WTC11 (cell line): ENCODE measurements at regions not wholly inside any gene's neighbourhood (a gene's known extent, or its start where the extent isn't known, plus 50 kb on each side); places are given as distances from the start of the nearest gene placed in this dataset.
"Not testable (repeated sequence)": the region's sequence is repeated elsewhere in the genome, so short reads cannot be mapped to it uniquely, and the experiment has no call there.

Experiments used
- CBFB ChIP-seq: sonication (generic); formaldehyde crosslinking; IDR thresholded peaks from 2 replicates; pipeline ENCODE4 v1.8.1; 2022; ENCODE audit warnings: mild to moderate bottlenecking, low read depth, missing genetic modification reagents
- ETV6 ChIP-seq: sonication (generic); formaldehyde crosslinking; IDR thresholded peaks from 2 replicates; pipeline ENCODE4 v1.8.1; 2022; ENCODE audit warnings: mild to moderate bottlenecking, missing genetic modification reagents
- ZNF121 ChIP-seq: sonication (generic); formaldehyde crosslinking; IDR thresholded peaks from 2 replicates; pipeline ENCODE4 v1.8.0; 2023; ENCODE audit warnings: missing genetic modification reagents
- TF ChIP-seq, protein P1 (sequence below): fragments of 200-600 bp; IDR thresholded peaks from 2 replicates; pipeline ENCODE4 v1.8.0; 2022; ENCODE audit warnings: antibody characterized with exemption
- TF ChIP-seq, protein P2 (sequence below): sonication (generic); formaldehyde crosslinking; conservative IDR thresholded peaks from 2 replicates; pipeline ENCODE4 v1.8.1; 2023; ENCODE audit warnings: mild to moderate bottlenecking, low read depth, missing genetic modification reagents, moderate library complexity

DNA sequence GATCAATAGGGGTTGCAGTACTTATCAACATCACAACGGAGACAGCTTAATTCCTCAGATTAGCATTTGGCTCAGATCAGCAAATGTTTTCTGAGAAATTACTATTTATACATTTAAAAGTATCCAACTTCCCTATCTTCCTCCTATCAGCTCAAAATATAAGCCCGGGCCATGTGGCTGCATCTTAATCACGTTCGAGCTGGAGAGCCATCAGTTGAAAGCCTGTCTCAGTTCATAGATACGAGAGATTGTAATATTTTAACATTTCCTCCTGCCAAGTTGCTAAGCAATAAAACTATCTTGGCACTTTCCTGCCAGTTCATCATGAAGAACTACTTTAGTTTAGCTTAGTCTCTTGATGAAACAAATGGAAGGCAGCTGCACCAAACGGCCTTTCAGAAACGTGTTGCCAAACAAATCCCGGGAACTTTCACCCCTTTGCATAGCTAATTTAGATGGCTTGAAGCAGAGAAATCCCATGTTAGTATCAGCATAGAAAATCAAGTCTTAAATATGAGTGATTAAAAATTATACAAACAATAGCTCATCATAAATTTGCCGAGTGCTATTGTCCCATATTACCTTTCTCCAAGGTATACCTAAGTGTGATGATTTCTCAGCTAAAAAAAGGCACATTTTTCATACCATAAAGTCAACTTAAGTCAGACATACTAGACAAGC, 82.3 kb upstream of the BDP1 start:
- TF ChIP-seq ZNF121 (CRISPR knock-in tag); ETV6 (CRISPR knock-in tag); CBFB: not testable (repeated sequence)
- TF ChIP-seq, protein P1, sequence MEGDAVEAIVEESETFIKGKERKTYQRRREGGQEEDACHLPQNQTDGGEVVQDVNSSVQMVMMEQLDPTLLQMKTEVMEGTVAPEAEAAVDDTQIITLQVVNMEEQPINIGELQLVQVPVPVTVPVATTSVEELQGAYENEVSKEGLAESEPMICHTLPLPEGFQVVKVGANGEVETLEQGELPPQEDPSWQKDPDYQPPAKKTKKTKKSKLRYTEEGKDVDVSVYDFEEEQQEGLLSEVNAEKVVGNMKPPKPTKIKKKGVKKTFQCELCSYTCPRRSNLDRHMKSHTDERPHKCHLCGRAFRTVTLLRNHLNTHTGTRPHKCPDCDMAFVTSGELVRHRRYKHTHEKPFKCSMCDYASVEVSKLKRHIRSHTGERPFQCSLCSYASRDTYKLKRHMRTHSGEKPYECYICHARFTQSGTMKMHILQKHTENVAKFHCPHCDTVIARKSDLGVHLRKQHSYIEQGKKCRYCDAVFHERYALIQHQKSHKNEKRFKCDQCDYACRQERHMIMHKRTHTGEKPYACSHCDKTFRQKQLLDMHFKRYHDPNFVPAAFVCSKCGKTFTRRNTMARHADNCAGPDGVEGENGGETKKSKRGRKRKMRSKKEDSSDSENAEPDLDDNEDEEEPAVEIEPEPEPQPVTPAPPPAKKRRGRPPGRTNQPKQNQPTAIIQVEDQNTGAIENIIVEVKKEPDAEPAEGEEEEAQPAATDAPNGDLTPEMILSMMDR: not testable (repeated sequence)
- TF ChIP-seq, protein P2, sequence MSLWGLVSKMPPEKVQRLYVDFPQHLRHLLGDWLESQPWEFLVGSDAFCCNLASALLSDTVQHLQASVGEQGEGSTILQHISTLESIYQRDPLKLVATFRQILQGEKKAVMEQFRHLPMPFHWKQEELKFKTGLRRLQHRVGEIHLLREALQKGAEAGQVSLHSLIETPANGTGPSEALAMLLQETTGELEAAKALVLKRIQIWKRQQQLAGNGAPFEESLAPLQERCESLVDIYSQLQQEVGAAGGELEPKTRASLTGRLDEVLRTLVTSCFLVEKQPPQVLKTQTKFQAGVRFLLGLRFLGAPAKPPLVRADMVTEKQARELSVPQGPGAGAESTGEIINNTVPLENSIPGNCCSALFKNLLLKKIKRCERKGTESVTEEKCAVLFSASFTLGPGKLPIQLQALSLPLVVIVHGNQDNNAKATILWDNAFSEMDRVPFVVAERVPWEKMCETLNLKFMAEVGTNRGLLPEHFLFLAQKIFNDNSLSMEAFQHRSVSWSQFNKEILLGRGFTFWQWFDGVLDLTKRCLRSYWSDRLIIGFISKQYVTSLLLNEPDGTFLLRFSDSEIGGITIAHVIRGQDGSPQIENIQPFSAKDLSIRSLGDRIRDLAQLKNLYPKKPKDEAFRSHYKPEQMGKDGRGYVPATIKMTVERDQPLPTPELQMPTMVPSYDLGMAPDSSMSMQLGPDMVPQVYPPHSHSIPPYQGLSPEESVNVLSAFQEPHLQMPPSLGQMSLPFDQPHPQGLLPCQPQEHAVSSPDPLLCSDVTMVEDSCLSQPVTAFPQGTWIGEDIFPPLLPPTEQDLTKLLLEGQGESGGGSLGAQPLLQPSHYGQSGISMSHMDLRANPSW: not testable (repeated sequence)
